H9 (cell line): ENCODE measurements at regions not wholly inside any gene's neighbourhood (a gene's known extent, or its start where the extent isn't known, plus 50 kb on each side); places are given as distances from the start of the nearest gene placed in this dataset.

Experiments
- DNase-seq: peaks from one replicate; pipeline ENCODE4 v3.0.0-alpha.2; 2017
- H2AFZ ChIP-seq: one replicate; pipeline ENCODE4 v1.6.1; 2013; ENCODE audit warnings: mild to moderate bottlenecking, low read length, control low read depth, moderate library complexity
- H2AK5ac ChIP-seq: 2 replicates; pipeline ENCODE4 v1.6.1; 2013; ENCODE audit warnings: low read length, control low read depth, mixed read lengths; ENCODE audit not compliant: insufficient read length
- H2BK120ac ChIP-seq: one replicate; pipeline ENCODE4 v1.6.1; 2013; ENCODE audit warnings: low read depth, mild to moderate bottlenecking, low read length, control low read depth, inconsistent platforms; ENCODE audit not compliant: poor library complexity, severe bottlenecking
- H2BK12ac ChIP-seq: 2 replicates; pipeline ENCODE4 v1.6.1; 2013; ENCODE audit warnings: low read length, control low read depth, mixed read lengths, low read depth; ENCODE audit not compliant: insufficient read length
- H2BK15ac ChIP-seq: 2 replicates; pipeline ENCODE4 v1.6.1; 2013; ENCODE audit warnings: low read depth, low read length, control low read depth
- H2BK20ac ChIP-seq: one replicate; pipeline ENCODE4 v1.6.1; 2013; ENCODE audit warnings: low read depth, mild to moderate bottlenecking, low read length, control low read depth, inconsistent platforms; ENCODE audit not compliant: poor library complexity, severe bottlenecking
- H2BK5ac ChIP-seq: 2 replicates; pipeline ENCODE4 v1.6.1; 2013; ENCODE audit warnings: low read length, control low read depth, mixed read lengths; ENCODE audit not compliant: insufficient read length
- H3K14ac ChIP-seq: 2 replicates; pipeline ENCODE4 v1.6.1; 2013; ENCODE audit warnings: low read length, control low read depth; ENCODE audit not compliant: insufficient read depth
- H3K18ac ChIP-seq: 2 replicates; pipeline ENCODE4 v1.6.1; 2013; ENCODE audit warnings: low read depth, mild to moderate bottlenecking, mixed read lengths, low read length, control low read depth; ENCODE audit not compliant: insufficient read length
- H3K23ac ChIP-seq: 2 replicates; pipeline ENCODE4 v1.6.1; 2013; ENCODE audit warnings: low read length, control low read depth, mixed read lengths, low read depth; ENCODE audit not compliant: insufficient read length
- H3K23me2 ChIP-seq: 2 replicates; pipeline ENCODE4 v1.6.1; 2013; ENCODE audit warnings: low read depth, mild to moderate bottlenecking, mixed read lengths, low read length, control low read depth; ENCODE audit not compliant: insufficient read length, poor library complexity, severe bottlenecking
- H3K27ac ChIP-seq: 2 replicates; pipeline ENCODE4 v1.5.1; 2013; ENCODE audit warnings: low read length, control low read depth, mixed read lengths, low read depth; ENCODE audit not compliant: insufficient read length
- H3K27me3 ChIP-seq: 2 replicates; pipeline ENCODE4 v1.6.1; 2013; ENCODE audit warnings: low read length, control low read depth, inconsistent platforms; ENCODE audit not compliant: insufficient read depth
- H3K4ac ChIP-seq: 2 replicates; pipeline ENCODE4 v1.6.1; 2013; ENCODE audit warnings: low read depth, mild to moderate bottlenecking, control low read depth, inconsistent platforms, low read length, moderate library complexity
- H3K4me1 ChIP-seq: 2 replicates; pipeline ENCODE4 v1.6.1; 2013; ENCODE audit warnings: low read length, control low read depth, inconsistent platforms; ENCODE audit not compliant: insufficient read depth
- H3K4me2 ChIP-seq: 2 replicates; pipeline ENCODE4 v1.6.1; 2013; ENCODE audit warnings: low read length, control low read depth, mixed read lengths; ENCODE audit not compliant: insufficient read length, insufficient read depth
- H3K56ac ChIP-seq: 2 replicates; pipeline ENCODE4 v1.6.1; 2013; ENCODE audit warnings: low read depth, mild to moderate bottlenecking, mixed read lengths, low read length, control low read depth; ENCODE audit not compliant: insufficient read length
- H3K79me1 ChIP-seq: 2 replicates; pipeline ENCODE4 v1.6.1; 2013; ENCODE audit warnings: low read depth, mild to moderate bottlenecking, moderate library complexity, low read length, control low read depth, inconsistent platforms; ENCODE audit not compliant: insufficient read depth, poor library complexity, severe bottlenecking
- H3K79me2 ChIP-seq: 2 replicates; pipeline ENCODE4 v1.6.1; 2013; ENCODE audit warnings: low read length, control low read depth, inconsistent platforms; ENCODE audit not compliant: insufficient read depth
- H3K9ac ChIP-seq: 2 replicates; pipeline ENCODE4 v1.6.1; 2013; ENCODE audit warnings: low read length, control low read depth, mixed read lengths; ENCODE audit not compliant: insufficient read length; ENCODE audit errors: extremely low read depth
- H3K9me3 ChIP-seq: one replicate; pipeline ENCODE4 v1.6.1; 2013; ENCODE audit warnings: low read depth, low read length, inconsistent platforms; ENCODE audit not compliant: control insufficient read depth
- H3T11ph ChIP-seq: one replicate; pipeline ENCODE4 v1.6.1; 2013; ENCODE audit warnings: mild to moderate bottlenecking, low read length, control low read depth, inconsistent platforms
- H4K20me1 ChIP-seq: one replicate; pipeline ENCODE4 v1.6.1; 2013; ENCODE audit not compliant: control insufficient read depth, insufficient read length, insufficient read depth
- H4K5ac ChIP-seq: 2 replicates; pipeline ENCODE4 v1.6.1; 2013; ENCODE audit warnings: low read depth, mild to moderate bottlenecking, mixed read lengths, low read length, control low read depth; ENCODE audit not compliant: insufficient read length
- H4K8ac ChIP-seq: replicated peaks from 2 replicates; pipeline ENCODE4 v1.6.1; 2013; ENCODE audit warnings: low read length, control low read depth, mixed read lengths, low read depth; ENCODE audit not compliant: insufficient read length
- H4K91ac ChIP-seq: 2 replicates; pipeline ENCODE4 v1.6.1; 2013; ENCODE audit warnings: low read depth, mild to moderate bottlenecking, moderate library complexity, mixed read lengths, low read length, control low read depth; ENCODE audit not compliant: insufficient read length
- H3K27ac Mint-ChIP-seq, 3 experiments: 2 replicates in 2 of 3; 3 replicates in 1 of 3; pipeline ENCODE4 v1.8.0; 2020 to 2021; ENCODE audit warnings: mixed read lengths in 3 of 3, mild to moderate bottlenecking in 1 of 3, moderate library complexity in 1 of 3
- H3K27me3 Mint-ChIP-seq: 2 replicates; pipeline ENCODE4 v1.8.0; 2021; ENCODE audit warnings: low read depth, mild to moderate bottlenecking, moderate library complexity, mixed read lengths
- H3K36me3 Mint-ChIP-seq, 3 experiments: 2 replicates in 2 of 3; 3 replicates in 1 of 3; pipeline ENCODE4 v1.8.0; 2020 to 2021; ENCODE audit warnings: low read depth in 3 of 3, mixed read lengths in 3 of 3; ENCODE audit not compliant: insufficient read depth in 1 of 3
- H3K4me1 Mint-ChIP-seq, 2 experiments: 2 replicates each; pipeline ENCODE4 v1.8.0; 2020; ENCODE audit warnings: mixed read lengths in 2 of 2
- H3K4me3 Mint-ChIP-seq, 2 experiments: 2 replicates in 1 of 2; 3 replicates in 1 of 2; pipeline ENCODE4 v1.8.0; 2020 to 2021; ENCODE audit warnings: mild to moderate bottlenecking in 2 of 2, mixed read lengths in 2 of 2, moderate library complexity in 1 of 2
- H3K9me3 Mint-ChIP-seq, 2 experiments: 2 replicates in 1 of 2; 3 replicates in 1 of 2; pipeline ENCODE4 v1.8.0; 2020; ENCODE audit warnings: mild to moderate bottlenecking in 2 of 2, mixed read lengths in 2 of 2, moderate library complexity in 1 of 2
- CTCF ChIP-seq: fragments of 200-600 bp; sonication (generic); conservative IDR thresholded peaks from 3 replicates; pipeline ENCODE4 v1.8.0; 2021; ENCODE audit warnings: antibody characterized with exemption, mild to moderate bottlenecking
- WGBS: extraction: QIAGEN DNeasy Blood & Tissue Kit; methylation state at CpG from one replicate; pipeline ENCODE4 v1.1.7; 2013; ENCODE audit warnings: missing lambda C conversion rate, low lambda C conversion rate, mixed read lengths; ENCODE audit not compliant: insufficient read length; ENCODE audit errors: extremely low coverage; 5-methylcytosine and 5-hydroxymethylcytosine counted together

- no CpG with 5 or more reads among the region's 2 CpGs for WGBS
- no peak for TF ChIP-seq CTCF
- peak; percentile 21 for DNase-seq
- Histone ChIP-seq H2BK12ac (no peak overlapping the region), H2BK120ac (no peak overlapping the region), H3K14ac (no peak overlapping the region), H3K18ac (no peak overlapping the region), H4K91ac (no peak overlapping the region), H3K27ac (no peak overlapping the region), H4K5ac (no peak overlapping the region), H4K8ac (no peak overlapping the region), H2BK15ac (no peak overlapping the region), H3K79me2 (no peaks in the 10 kb centered on the region), H2AK5ac (no peak overlapping the region), H3K79me1 (no peaks in the 10 kb centered on the region), H3T11ph (no peak overlapping the region), H3K56ac (no peak overlapping the region), H2BK20ac (no peak overlapping the region), H3K27me3 (no peaks in the 10 kb centered on the region), H3K4me2 (no peak overlapping the region), H3K4me1 (no peaks in the 10 kb centered on the region), H3K23ac (no peak overlapping the region), H3K23me2 (no peaks in the 10 kb centered on the region), H4K20me1 (no peaks in the 10 kb centered on the region), H3K9ac (no peak overlapping the region), H3K9me3 (no peaks in the 10 kb centered on the region), H2BK5ac (no peak overlapping the region), H2AFZ (no peak overlapping the region), H3K4ac (no peak overlapping the region)
- Mint-ChIP-seq H3K27me3 (no peaks in the 10 kb centered on the region; the same call in 1 of the 2 replicates), H3K4me3 (no peak overlapping the region), H3K36me3 (peaks cover 0 to 28% (median 5%) of the 10 kb centered on the region in 3 experiments; a peak in 4 of 7 replicates), H3K4me1 (peaks cover 43 to 47% of the 10 kb centered on the region in 2 experiments), H3K9me3 (peaks cover 25% of the 10 kb centered on the region in 2 experiments), H3K27ac (no peak overlapping the region)
These were observed 88.4 kb upstream of the CDH5 start for GRCh38 chr16:66278111-66278531.
